Keratinocyte (primary cell): ENCODE measurements at regions not wholly inside any gene's neighbourhood (a gene's known extent, or its start where the extent isn't known, plus 50 kb on each side); places are given as distances from the start of the nearest gene placed in this dataset.

ENCODE experiments used
- DNase-seq: peaks from one replicate; pipeline ENCODE4 v3.0.0-alpha.2; 2011; ENCODE audit warnings: low read depth, missing footprints, low spot score
- FAIRE-seq: peaks from 2 replicates; lab custom pipeline; 2011; peaks lifted over from hg19 to GRCh38; lab: Jason Lieb, UNC
- H2AFZ ChIP-seq: 2 replicates; pipeline ENCODE4 v1.6.0; 2012; ENCODE audit warnings: low read length, control low read depth, inconsistent platforms; ENCODE audit not compliant: control insufficient read depth
- H3K27ac ChIP-seq: 2 replicates; pipeline ENCODE4 v1.5.1; 2011; ENCODE audit warnings: low read length; ENCODE audit not compliant: control insufficient read depth, insufficient read depth
- H3K27me3 ChIP-seq: 3 replicates; pipeline ENCODE4 v1.6.0; 2011; ENCODE audit warnings: low read length; ENCODE audit not compliant: control insufficient read depth, insufficient read depth; ENCODE audit errors: extremely low read depth
- H3K36me3 ChIP-seq, 2 experiments: 2 replicates in 1 of 2; 3 replicates in 1 of 2; pipeline ENCODE4 v1.5.1; 2011; ENCODE audit warnings: low read length in 2 of 2, mild to moderate bottlenecking in 1 of 2; ENCODE audit not compliant: control insufficient read depth in 2 of 2, insufficient read depth in 2 of 2; ENCODE audit errors: extremely low read depth in 1 of 2
- H3K4me1 ChIP-seq: 3 replicates; pipeline ENCODE4 v1.5.1; 2011; ENCODE audit warnings: low read length; ENCODE audit not compliant: control insufficient read depth, insufficient read depth; ENCODE audit errors: extremely low read depth
- H3K4me2 ChIP-seq: 3 replicates; pipeline ENCODE4 v1.6.0; 2011; ENCODE audit warnings: low read depth, low read length; ENCODE audit not compliant: control insufficient read depth, insufficient read depth; ENCODE audit errors: extremely low read depth
- H3K4me3 ChIP-seq, 3 experiments: fragments of 200-600 bp in 1 of 3; sonication (generic) in 1 of 3; 2 replicates in 2 of 3; 3 replicates in 1 of 3; pipeline ENCODE4 v1.5.1; 2011 to 2016; ENCODE audit warnings: low read length in 3 of 3, mild to moderate bottlenecking in 3 of 3, control low read depth in 2 of 3, inconsistent platforms in 1 of 3, low read depth in 1 of 3, mixed read lengths in 1 of 3, mixed run types in 1 of 3, moderate library complexity in 1 of 3; ENCODE audit not compliant: control insufficient read depth in 2 of 3, insufficient read depth in 2 of 3; ENCODE audit errors: extremely low read depth in 1 of 3
- H3K79me2 ChIP-seq: 2 replicates; pipeline ENCODE4 v1.6.0; 2012; ENCODE audit warnings: low read length; ENCODE audit not compliant: control insufficient read depth, insufficient read depth
- H3K9ac ChIP-seq: 3 replicates; pipeline ENCODE4 v1.6.0; 2011; ENCODE audit warnings: low read length; ENCODE audit not compliant: control insufficient read depth, insufficient read depth; ENCODE audit errors: extremely low read depth
- H3K9me1 ChIP-seq: 3 replicates; pipeline ENCODE4 v1.6.0; 2011; ENCODE audit warnings: low read length; ENCODE audit not compliant: control insufficient read depth, insufficient read depth; ENCODE audit errors: extremely low read depth
- H3K9me3 ChIP-seq: 2 replicates; pipeline ENCODE4 v1.5.1; 2012; ENCODE audit warnings: low read depth, low read length; ENCODE audit not compliant: control insufficient read depth
- H4K20me1 ChIP-seq: 3 replicates; pipeline ENCODE4 v1.6.0; 2011; ENCODE audit warnings: low read length; ENCODE audit not compliant: control insufficient read depth, insufficient read depth; ENCODE audit errors: extremely low read depth
- CTCF ChIP-seq, 3 experiments: IDR thresholded peaks in 1 of 3; conservative IDR thresholded peaks in 1 of 3; optimal IDR thresholded peaks in 1 of 3; 2 replicates in 2 of 3; 3 replicates in 1 of 3; pipeline versions ENCODE3 to v1.5.1; 2011; ENCODE audit warnings: low read length in 3 of 3, mild to moderate bottlenecking in 3 of 3, moderate library complexity in 2 of 3, control low read depth in 1 of 3, inconsistent platforms in 1 of 3; ENCODE audit not compliant: insufficient read depth in 2 of 3; ENCODE audit errors: extremely low read depth in 1 of 3
- EZH2 ChIP-seq: IDR thresholded peaks from one replicate; pipeline ENCODE4 v1.6.1; 2012; ENCODE audit warnings: inconsistent platforms, mild to moderate bottlenecking, low read length, moderate library complexity
- dilution Hi-C: fragments of 300-500 bp; cut with MboI; formaldehyde crosslinking; loops from one replicate; pipeline ENCODE4 v1.7.0; 2020; ENCODE audit warnings: low sequenced_read_pairs; ENCODE audit not compliant: extremely low pct_ligation_motif_present

- Histone ChIP-seq H3K9ac (no peak overlapping the region), H3K4me2 (no peak overlapping the region), H3K27ac (no peak overlapping the region), H3K9me3 (no peaks in the 10 kb centered on the region), H3K36me3 (no peaks in the 10 kb centered on the region), H3K4me1 (peaks cover 19% of the 10 kb centered on the region), H3K27me3 (no peaks in the 10 kb centered on the region), H3K9me1 (no peaks in the 10 kb centered on the region), H2AFZ (peak overlapping the region; percentile 61), H3K4me3 (no peak overlapping the region), H3K79me2 (no peaks in the 10 kb centered on the region), H4K20me1 (no peaks in the 10 kb centered on the region)
- DNase-seq (no peak), FAIRE-seq (no peak)
- dilution Hi-C loops = no loop called here
- no peak for TF ChIP-seq CTCF (optimal IDR thresholded peaks at IDR 0.05 in 1 of 3, IDR thresholded peaks at IDR 0.05 in 1 of 3, conservative IDR thresholded peaks at IDR 0.05 in 1 of 3; ENCODE audit: extremely low read depth in 1 of 3, insufficient read depth in 2 of 3, low read length in 3 of 3)
- TF ChIP-seq EZH2 = no peak
Observed at GRCh38 chr2:207282916-207283315, 117.2 kb upstream of the KLF7 start.

GRCh38 chr2:207283356-207283755 is 117.6 kb upstream of the KLF7 start:
- no peaks in the 10 kb centered on the region for H3K9me1 ChIP-seq
- H3K4me1 ChIP-seq = peaks cover 19% of the 10 kb centered on the region
- H2AFZ ChIP-seq = peak overlapping the region; percentile 61
- no peaks in the 10 kb centered on the region for H4K20me1 ChIP-seq
- H3K9me3 ChIP-seq = no peaks in the 10 kb centered on the region
- no peaks in the 10 kb centered on the region for H3K36me3 ChIP-seq
- FAIRE-seq = peak; percentile 26
- no peak overlapping the region for H3K4me3 ChIP-seq
- H3K27me3 ChIP-seq = no peaks in the 10 kb centered on the region
- no peak overlapping the region for H3K27ac ChIP-seq
- DNase-seq = no peak
- H3K9ac ChIP-seq = no peak overlapping the region
- TF ChIP-seq EZH2 (no peak), CTCF (optimal IDR thresholded peaks at IDR 0.05 in 1 of 3, IDR thresholded peaks at IDR 0.05 in 1 of 3, conservative IDR thresholded peaks at IDR 0.05 in 1 of 3; ENCODE audit: extremely low read depth in 1 of 3, insufficient read depth in 2 of 3, low read length in 3 of 3) (no peak)
- no peaks in the 10 kb centered on the region for H3K79me2 ChIP-seq
- dilution Hi-C loops = no loop called here
- H3K4me2 ChIP-seq = no peak overlapping the region
